ENCODE measurements at regions not wholly inside any gene's neighbourhood (a gene's known extent, or its start where the extent isn't known, plus 50 kb on each side); places are given as distances from the start of the nearest gene placed in this dataset.

DNA sequence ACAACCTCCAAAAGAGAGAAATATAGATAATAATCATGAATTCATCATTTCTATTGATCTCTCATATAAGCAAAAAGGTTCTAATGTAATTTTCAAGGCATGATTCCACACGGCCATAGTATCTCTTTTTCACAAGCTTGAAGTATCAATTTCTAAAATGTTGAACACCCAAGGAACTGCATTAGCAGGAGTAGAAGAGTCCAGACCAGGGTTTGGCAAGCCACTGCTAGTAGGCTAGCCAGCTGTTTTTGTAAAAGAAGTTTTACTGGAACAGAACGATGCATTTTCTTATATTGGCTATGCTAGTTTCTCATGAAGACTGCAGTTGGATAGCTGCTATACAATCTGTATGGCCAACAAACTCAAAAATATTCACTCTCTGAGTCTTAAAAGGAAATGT is 481.5 kb upstream of the MIR17HG start:
- no peak for TF ChIP-seq ZNF184 (tag by site-specific recombination; IDR thresholded peaks at IDR 0.05)
- TF ChIP-seq, protein P1, sequence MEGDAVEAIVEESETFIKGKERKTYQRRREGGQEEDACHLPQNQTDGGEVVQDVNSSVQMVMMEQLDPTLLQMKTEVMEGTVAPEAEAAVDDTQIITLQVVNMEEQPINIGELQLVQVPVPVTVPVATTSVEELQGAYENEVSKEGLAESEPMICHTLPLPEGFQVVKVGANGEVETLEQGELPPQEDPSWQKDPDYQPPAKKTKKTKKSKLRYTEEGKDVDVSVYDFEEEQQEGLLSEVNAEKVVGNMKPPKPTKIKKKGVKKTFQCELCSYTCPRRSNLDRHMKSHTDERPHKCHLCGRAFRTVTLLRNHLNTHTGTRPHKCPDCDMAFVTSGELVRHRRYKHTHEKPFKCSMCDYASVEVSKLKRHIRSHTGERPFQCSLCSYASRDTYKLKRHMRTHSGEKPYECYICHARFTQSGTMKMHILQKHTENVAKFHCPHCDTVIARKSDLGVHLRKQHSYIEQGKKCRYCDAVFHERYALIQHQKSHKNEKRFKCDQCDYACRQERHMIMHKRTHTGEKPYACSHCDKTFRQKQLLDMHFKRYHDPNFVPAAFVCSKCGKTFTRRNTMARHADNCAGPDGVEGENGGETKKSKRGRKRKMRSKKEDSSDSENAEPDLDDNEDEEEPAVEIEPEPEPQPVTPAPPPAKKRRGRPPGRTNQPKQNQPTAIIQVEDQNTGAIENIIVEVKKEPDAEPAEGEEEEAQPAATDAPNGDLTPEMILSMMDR (tag by site-specific recombination; IDR thresholded peaks at IDR 0.05), result no peak
- TF ChIP-seq, protein P2, sequence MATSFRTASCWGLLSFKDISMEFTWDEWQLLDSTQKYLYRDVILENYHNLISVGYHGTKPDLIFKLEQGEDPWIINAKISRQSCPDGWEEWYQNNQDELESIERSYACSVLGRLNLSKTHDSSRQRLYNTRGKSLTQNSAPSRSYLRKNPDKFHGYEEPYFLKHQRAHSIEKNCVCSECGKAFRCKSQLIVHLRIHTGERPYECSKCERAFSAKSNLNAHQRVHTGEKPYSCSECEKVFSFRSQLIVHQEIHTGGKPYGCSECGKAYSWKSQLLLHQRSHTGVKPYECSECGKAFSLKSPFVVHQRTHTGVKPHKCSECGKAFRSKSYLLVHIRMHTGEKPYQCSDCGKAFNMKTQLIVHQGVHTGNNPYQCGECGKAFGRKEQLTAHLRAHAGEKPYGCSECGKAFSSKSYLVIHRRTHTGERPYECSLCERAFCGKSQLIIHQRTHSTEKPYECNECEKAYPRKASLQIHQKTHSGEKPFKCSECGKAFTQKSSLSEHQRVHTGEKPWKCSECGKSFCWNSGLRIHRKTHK (tag by site-specific recombination; IDR thresholded peaks at IDR 0.05), result no peak
- TF ChIP-seq ZNF830 (tag by site-specific recombination; IDR thresholded peaks at IDR 0.05; ENCODE audit: low read depth), result no peak
- TF ChIP-seq ZNF394 (tag by site-specific recombination; IDR thresholded peaks at IDR 0.05; ENCODE audit: borderline replicate concordance), result no peak
- TF ChIP-seq, protein P3, sequence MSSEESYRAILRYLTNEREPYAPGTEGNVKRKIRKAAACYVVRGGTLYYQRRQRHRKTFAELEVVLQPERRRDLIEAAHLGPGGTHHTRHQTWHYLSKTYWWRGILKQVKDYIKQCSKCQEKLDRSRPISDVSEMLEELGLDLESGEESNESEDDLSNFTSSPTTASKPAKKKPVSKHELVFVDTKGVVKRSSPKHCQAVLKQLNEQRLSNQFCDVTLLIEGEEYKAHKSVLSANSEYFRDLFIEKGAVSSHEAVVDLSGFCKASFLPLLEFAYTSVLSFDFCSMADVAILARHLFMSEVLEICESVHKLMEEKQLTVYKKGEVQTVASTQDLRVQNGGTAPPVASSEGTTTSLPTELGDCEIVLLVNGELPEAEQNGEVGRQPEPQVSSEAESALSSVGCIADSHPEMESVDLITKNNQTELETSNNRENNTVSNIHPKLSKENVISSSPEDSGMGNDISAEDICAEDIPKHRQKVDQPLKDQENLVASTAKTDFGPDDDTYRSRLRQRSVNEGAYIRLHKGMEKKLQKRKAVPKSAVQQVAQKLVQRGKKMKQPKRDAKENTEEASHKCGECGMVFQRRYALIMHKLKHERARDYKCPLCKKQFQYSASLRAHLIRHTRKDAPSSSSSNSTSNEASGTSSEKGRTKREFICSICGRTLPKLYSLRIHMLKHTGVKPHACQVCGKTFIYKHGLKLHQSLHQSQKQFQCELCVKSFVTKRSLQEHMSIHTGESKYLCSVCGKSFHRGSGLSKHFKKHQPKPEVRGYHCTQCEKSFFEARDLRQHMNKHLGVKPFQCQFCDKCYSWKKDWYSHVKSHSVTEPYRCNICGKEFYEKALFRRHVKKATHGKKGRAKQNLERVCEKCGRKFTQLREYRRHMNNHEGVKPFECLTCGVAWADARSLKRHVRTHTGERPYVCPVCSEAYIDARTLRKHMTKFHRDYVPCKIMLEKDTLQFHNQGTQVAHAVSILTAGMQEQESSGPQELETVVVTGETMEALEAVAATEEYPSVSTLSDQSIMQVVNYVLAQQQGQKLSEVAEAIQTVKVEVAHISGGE (tag by site-specific recombination; conservative IDR thresholded peaks at IDR 0.05; ENCODE audit: low read depth), result no peak
- TF ChIP-seq, protein P4, sequence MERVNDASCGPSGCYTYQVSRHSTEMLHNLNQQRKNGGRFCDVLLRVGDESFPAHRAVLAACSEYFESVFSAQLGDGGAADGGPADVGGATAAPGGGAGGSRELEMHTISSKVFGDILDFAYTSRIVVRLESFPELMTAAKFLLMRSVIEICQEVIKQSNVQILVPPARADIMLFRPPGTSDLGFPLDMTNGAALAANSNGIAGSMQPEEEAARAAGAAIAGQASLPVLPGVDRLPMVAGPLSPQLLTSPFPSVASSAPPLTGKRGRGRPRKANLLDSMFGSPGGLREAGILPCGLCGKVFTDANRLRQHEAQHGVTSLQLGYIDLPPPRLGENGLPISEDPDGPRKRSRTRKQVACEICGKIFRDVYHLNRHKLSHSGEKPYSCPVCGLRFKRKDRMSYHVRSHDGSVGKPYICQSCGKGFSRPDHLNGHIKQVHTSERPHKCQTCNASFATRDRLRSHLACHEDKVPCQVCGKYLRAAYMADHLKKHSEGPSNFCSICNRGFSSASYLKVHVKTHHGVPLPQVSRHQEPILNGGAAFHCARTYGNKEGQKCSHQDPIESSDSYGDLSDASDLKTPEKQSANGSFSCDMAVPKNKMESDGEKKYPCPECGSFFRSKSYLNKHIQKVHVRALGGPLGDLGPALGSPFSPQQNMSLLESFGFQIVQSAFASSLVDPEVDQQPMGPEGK (tag by site-specific recombination; IDR thresholded peaks at IDR 0.05), result no peak
- TF ChIP-seq, protein P5, sequence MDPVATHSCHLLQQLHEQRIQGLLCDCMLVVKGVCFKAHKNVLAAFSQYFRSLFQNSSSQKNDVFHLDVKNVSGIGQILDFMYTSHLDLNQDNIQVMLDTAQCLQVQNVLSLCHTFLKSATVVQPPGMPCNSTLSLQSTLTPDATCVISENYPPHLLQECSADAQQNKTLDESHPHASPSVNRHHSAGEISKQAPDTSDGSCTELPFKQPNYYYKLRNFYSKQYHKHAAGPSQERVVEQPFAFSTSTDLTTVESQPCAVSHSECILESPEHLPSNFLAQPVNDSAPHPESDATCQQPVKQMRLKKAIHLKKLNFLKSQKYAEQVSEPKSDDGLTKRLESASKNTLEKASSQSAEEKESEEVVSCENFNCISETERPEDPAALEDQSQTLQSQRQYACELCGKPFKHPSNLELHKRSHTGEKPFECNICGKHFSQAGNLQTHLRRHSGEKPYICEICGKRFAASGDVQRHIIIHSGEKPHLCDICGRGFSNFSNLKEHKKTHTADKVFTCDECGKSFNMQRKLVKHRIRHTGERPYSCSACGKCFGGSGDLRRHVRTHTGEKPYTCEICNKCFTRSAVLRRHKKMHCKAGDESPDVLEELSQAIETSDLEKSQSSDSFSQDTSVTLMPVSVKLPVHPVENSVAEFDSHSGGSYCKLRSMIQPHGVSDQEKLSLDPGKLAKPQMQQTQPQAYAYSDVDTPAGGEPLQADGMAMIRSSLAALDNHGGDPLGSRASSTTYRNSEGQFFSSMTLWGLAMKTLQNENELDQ (tag by site-specific recombination; IDR thresholded peaks at IDR 0.05; ENCODE audit: low read depth), result no peak
- no peak for TF ChIP-seq ZNF292 (tag by site-specific recombination; IDR thresholded peaks at IDR 0.05; ENCODE audit: borderline replicate concordance, low read depth)
- no peak for TF ChIP-seq ZNF664 (tag by site-specific recombination; IDR thresholded peaks at IDR 0.05)
- no peak for TF ChIP-seq ZNF274 (IDR thresholded peaks at IDR 0.05; ENCODE audit: low read length)
- TF ChIP-seq ZNF274 (tag by site-specific recombination; IDR thresholded peaks at IDR 0.05; ENCODE audit: borderline replicate concordance), result no peak

All from HEK293 (cell line).